ENCODE measurements at regions not wholly inside any gene's neighbourhood (a gene's known extent, or its start where the extent isn't known, plus 50 kb on each side); places are given as distances from the start of the nearest gene placed in this dataset.

DNA sequence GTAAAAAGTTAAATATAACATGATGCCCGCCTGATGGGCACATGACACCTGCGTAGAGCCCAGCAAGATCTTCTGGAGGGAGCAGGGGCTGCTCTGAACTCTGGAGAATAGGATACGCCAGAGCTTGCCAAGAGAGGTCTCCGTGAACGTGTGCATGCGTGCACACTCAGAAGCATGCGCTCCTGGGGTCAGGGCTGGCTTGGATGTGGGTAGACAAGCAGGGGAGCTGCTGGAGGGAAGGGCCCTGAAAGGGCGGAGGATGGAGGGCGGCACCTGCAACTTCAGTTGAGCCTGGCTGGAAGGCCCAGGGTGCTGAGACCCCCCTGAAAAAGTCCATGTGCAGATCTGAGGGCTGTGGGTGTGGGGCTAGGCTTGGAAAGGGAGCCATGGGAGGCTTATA is 828.4 kb upstream of the SALL3 start:
- BruUV-seq (replicated peaks): no TSS peak
- intact Hi-C loops (cut with micrococcal nuclease; ENCODE audit: unreplicated experiment): no loop called here

DNA sequence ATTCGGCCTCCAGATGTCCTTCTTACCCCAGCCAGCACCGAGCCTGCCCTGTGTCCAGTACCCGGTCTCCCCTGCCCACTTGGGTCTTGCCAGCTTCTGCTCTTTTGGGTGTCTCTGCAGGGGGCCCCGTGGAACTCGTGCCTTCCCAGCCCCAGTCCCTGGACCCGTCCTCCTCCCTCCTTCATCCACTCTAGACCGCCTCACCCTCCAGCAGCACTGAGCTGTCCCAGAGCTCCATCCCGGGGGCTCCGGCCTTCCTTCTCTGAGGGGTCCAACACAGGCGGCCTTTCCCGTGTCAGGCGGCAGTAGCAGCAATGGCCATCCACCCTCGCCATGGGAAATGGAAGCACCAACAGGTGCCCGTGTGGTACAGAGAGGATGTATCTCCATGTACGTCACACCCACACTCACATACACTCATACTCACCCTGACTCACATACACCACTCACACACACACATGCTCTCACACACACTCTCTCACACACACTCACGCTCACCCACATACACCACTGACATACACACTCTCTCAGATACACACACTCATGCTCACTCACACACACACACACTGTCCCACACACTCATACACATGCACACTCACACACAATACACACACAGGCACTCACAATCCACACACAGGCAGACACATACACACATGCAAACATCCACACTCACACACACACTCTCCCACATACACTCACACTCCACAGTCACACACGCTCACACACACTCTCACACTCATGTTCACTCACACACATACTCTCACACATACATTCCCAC is 827.5 kb upstream of the SALL3 start:
- Histone ChIP-seq H3K79me2 (ENCODE audit: insufficient read depth, low read depth, low read length) (no peaks in the 10 kb centered on the region), H3K4me1 (ENCODE audit: insufficient read depth, low read length, poor library complexity, severe bottlenecking) (no peaks in the 10 kb centered on the region), H3K4me3 (ENCODE audit: low read depth, low read length, poor library complexity, severe bottlenecking) (no peak overlapping the region), H3K9me3 (ENCODE audit: low read length) (no peaks in the 10 kb centered on the region), H3K36me3 (ENCODE audit: insufficient read depth, low read length) (no peaks in the 10 kb centered on the region), H3K4me2 (ENCODE audit: low read length) (no peak overlapping the region), H2AFZ (ENCODE audit: low read length) (no peak overlapping the region), H4K20me1 (ENCODE audit: insufficient read depth, low read length) (no peaks in the 10 kb centered on the region), H3K9me2 (ENCODE audit: insufficient read depth, low read length) (no peaks in the 10 kb centered on the region), H3K27ac (ENCODE audit: low read depth, low read length, poor library complexity, severe bottlenecking) (no peak overlapping the region)
- TF ChIP-seq CTCF (conservative IDR thresholded peaks at IDR 0.05; ENCODE audit: low read length) (no peak), EZH2phosphoT487 (IDR thresholded peaks at IDR 0.05; ENCODE audit: borderline replicate concordance, low read depth, low read length) (no peak)
- ChIA-PET POLR2A (no interaction called here), CTCF (ENCODE audit: unreplicated experiment) (no interaction called here)
- no peak for DNase-seq (ENCODE audit: low spot score)
- intact Hi-C loops (cut with micrococcal nuclease; ENCODE audit: unreplicated experiment): no loop called here
- BruUV-seq (replicated peaks): no TSS peak

More for the DNA sequence above, 828.4 kb upstream of the SALL3 start:
- H2AFZ ChIP-seq (ENCODE audit: low read length): no peak overlapping the region
- no peaks in the 10 kb centered on the region for H3K4me1 ChIP-seq (ENCODE audit: insufficient read depth, low read length, poor library complexity, severe bottlenecking)
- H3K36me3 ChIP-seq (ENCODE audit: insufficient read depth, low read length): no peaks in the 10 kb centered on the region
- H4K20me1 ChIP-seq (ENCODE audit: insufficient read depth, low read length): no peaks in the 10 kb centered on the region
- ChIA-PET POLR2A (no interaction called here), CTCF (ENCODE audit: unreplicated experiment) (no interaction called here)
- H3K4me3 ChIP-seq (ENCODE audit: low read depth, low read length, poor library complexity, severe bottlenecking): no peak overlapping the region
- H3K9me3 ChIP-seq (ENCODE audit: low read length): no peaks in the 10 kb centered on the region
- DNase-seq (ENCODE audit: low spot score): no peak
- H3K9me2 ChIP-seq (ENCODE audit: insufficient read depth, low read length): no peaks in the 10 kb centered on the region
- TF ChIP-seq CTCF (conservative IDR thresholded peaks at IDR 0.05; ENCODE audit: low read length): no peak
- no peak for TF ChIP-seq EZH2phosphoT487 (IDR thresholded peaks at IDR 0.05; ENCODE audit: borderline replicate concordance, low read depth, low read length)
- H3K79me2 ChIP-seq (ENCODE audit: insufficient read depth, low read depth, low read length): no peaks in the 10 kb centered on the region
- no peak overlapping the region for H3K27ac ChIP-seq (ENCODE audit: low read depth, low read length, poor library complexity, severe bottlenecking)
- H3K4me2 ChIP-seq (ENCODE audit: low read length): no peak overlapping the region

DNA sequence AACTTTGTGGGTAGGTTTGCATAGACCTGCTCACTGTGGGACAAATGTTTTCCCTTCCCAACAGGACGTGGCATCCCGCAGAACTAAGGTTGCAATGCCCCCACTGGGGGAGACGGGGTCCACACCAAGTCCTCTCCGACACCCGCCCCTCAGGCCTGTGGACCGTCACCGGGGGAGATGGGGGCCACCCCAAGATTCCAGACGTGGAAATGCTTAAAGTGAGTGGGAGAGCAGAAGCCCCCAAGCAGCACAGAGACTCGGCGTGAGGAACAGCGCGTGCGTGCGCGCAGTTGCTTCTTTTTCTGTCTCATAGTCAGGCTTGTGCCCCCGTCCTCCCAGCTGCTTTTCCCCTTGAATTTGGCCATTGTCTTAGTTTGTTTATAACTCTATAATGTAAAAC is 826.3 kb upstream of the SALL3 start:
- Histone ChIP-seq H3K79me2 (ENCODE audit: insufficient read depth, low read depth, low read length) (no peaks in the 10 kb centered on the region), H3K36me3 (ENCODE audit: insufficient read depth, low read length) (no peaks in the 10 kb centered on the region), H3K27ac (ENCODE audit: low read depth, low read length, poor library complexity, severe bottlenecking) (no peak overlapping the region), H3K4me1 (ENCODE audit: insufficient read depth, low read length, poor library complexity, severe bottlenecking) (no peaks in the 10 kb centered on the region), H4K20me1 (ENCODE audit: insufficient read depth, low read length) (no peaks in the 10 kb centered on the region), H3K4me2 (ENCODE audit: low read length) (no peak overlapping the region), H3K9me3 (ENCODE audit: low read length) (no peaks in the 10 kb centered on the region), H2AFZ (ENCODE audit: low read length) (no peak overlapping the region), H3K4me3 (ENCODE audit: low read depth, low read length, poor library complexity, severe bottlenecking) (no peak overlapping the region), H3K9me2 (ENCODE audit: insufficient read depth, low read length) (no peaks in the 10 kb centered on the region)
- intact Hi-C loops (cut with micrococcal nuclease; ENCODE audit: unreplicated experiment): no loop called here
- no peak for DNase-seq (ENCODE audit: low spot score)
- no TSS peak for BruUV-seq (replicated peaks)
- TF ChIP-seq CTCF (conservative IDR thresholded peaks at IDR 0.05; ENCODE audit: low read length) (no peak), EZH2phosphoT487 (IDR thresholded peaks at IDR 0.05; ENCODE audit: borderline replicate concordance, low read depth, low read length) (no peak)
- POLR2A ChIA-PET: no interaction called here
- CTCF ChIA-PET (ENCODE audit: unreplicated experiment): no interaction called here
